ENCODE measurements at regions not wholly inside any gene's neighbourhood (a gene's known extent, or its start where the extent isn't known, plus 50 kb on each side); places are given as distances from the start of the nearest gene placed in this dataset.

DNA sequence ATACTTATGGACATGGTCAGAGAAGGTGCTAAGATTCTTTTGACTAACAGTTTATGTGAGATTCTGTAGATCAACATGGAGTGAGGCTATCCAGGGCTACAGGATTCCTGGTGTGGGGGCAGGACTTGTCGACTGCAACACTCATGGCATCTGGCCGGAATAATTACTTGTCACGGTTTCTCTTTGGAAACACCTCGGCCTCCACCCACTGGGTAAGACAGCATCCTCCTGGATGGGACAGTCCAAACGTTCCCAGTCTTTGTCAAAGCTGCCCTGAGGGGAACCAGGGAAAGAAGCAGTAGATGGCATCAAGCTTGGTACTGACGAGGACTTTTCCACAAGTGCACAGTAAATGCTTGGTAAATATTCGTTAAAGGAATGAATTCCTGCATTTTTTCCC, 762.8 kb downstream of the BRD1 start:
- H3K4me3 ChIP-seq (ENCODE audit: low read length), result no peak overlapping the region
- TF ChIP-seq, protein P1, sequence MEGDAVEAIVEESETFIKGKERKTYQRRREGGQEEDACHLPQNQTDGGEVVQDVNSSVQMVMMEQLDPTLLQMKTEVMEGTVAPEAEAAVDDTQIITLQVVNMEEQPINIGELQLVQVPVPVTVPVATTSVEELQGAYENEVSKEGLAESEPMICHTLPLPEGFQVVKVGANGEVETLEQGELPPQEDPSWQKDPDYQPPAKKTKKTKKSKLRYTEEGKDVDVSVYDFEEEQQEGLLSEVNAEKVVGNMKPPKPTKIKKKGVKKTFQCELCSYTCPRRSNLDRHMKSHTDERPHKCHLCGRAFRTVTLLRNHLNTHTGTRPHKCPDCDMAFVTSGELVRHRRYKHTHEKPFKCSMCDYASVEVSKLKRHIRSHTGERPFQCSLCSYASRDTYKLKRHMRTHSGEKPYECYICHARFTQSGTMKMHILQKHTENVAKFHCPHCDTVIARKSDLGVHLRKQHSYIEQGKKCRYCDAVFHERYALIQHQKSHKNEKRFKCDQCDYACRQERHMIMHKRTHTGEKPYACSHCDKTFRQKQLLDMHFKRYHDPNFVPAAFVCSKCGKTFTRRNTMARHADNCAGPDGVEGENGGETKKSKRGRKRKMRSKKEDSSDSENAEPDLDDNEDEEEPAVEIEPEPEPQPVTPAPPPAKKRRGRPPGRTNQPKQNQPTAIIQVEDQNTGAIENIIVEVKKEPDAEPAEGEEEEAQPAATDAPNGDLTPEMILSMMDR (IDR thresholded peaks at IDR 0.05; ENCODE audit: insufficient read depth, low read depth, low read length, missing control alignments), result no peak
- no peak for DNase-seq (ENCODE audit: low read depth)

- TF ChIP-seq, protein P1 (IDR thresholded peaks at IDR 0.05; ENCODE audit: insufficient read depth, low read depth, low read length, missing control alignments), result no peak
- DNase-seq (ENCODE audit: low read depth), result no peak
- H3K4me3 ChIP-seq (ENCODE audit: low read length), result no peak overlapping the region
Observed at GRCh38 chr22:49063545-49063890, 764.2 kb downstream of the BRD1 start.

DNA sequence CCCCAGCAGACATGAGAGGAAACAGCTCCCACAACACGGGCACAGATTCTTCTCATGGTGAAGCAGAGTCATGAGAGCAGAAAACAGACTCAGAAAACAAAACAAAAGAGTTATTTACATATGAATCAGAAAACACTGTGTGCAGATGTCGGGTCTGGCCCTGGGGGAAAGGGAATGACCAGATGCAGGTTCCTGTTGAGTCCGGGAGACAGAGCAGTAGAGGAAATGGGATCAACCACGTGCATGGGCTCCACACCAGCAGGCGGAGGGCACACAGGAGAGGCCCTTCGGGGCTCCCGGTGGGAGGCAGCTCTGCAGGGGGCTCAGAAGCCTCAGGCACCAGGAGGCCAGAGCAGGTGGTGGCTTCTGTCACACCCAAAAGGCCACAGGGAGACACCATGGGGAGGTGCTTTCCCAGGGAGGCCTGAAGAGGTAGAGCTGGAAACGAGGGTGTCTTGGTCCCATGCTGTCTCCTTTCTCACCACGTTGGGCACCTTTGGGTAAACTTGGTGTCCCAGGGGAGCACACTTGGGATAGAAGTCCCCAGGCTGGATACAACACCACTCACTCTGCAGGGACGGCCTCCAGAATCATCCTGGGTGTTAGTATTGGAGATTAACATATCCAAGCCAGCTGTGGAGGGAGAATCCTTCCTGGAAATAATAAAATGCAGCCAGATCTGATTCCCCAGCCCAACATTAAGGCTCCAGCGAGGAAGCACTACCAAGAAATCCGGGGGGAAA, 764.7 kb downstream of the BRD1 start:
- TF ChIP-seq, protein P1 (IDR thresholded peaks at IDR 0.05; ENCODE audit: insufficient read depth, low read depth, low read length, missing control alignments), result no peak
- no peak overlapping the region for H3K4me3 ChIP-seq (ENCODE audit: low read length)
- no peak for DNase-seq (ENCODE audit: low read depth)

GRCh38 chr22:49062155-49062801, 765.4 kb downstream of the BRD1 start:
- H3K4me3 ChIP-seq (ENCODE audit: low read length), result no peak overlapping the region
- TF ChIP-seq, protein P1 (IDR thresholded peaks at IDR 0.05; ENCODE audit: insufficient read depth, low read depth, low read length, missing control alignments), result no peak
- no peak for DNase-seq (ENCODE audit: low read depth)

GRCh38 chr22:49057910-49058309, 769.8 kb downstream of the BRD1 start:
- DNase-seq (ENCODE audit: low read depth), result no peak
- TF ChIP-seq, protein P1 (IDR thresholded peaks at IDR 0.05; ENCODE audit: insufficient read depth, low read depth, low read length, missing control alignments), result no peak
- H3K4me3 ChIP-seq (ENCODE audit: low read length), result no peak overlapping the region

GRCh38 chr22:49056301-49056700, 771.4 kb downstream of the BRD1 start:
- TF ChIP-seq, protein P1 (IDR thresholded peaks at IDR 0.05; ENCODE audit: insufficient read depth, low read depth, low read length, missing control alignments), result no peak

DNA sequence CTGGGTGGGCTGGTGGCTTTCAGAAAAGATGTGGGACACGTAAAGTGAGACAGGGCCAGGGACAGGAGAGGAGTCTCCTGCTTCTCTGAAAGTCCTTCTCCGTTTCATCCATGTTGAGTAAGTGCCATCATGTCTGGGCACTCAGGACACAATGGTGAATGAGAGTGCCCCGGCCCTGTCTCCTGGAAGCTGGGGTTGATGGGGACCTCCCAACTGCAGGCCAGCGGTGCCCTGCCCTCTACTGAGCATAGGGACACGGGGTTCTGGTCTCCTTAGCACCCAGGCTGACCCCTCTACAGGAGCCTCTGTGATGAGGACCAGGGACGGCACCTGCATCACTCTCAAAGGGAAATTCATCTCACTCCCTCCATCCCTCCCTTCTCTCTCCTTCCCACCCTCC, 772.3 kb downstream of the BRD1 start:
- TF ChIP-seq, protein P1 (IDR thresholded peaks at IDR 0.05; ENCODE audit: insufficient read depth, low read depth, low read length, missing control alignments), result no peak
- DNase-seq (ENCODE audit: low read depth), result no peak
- no peak overlapping the region for H3K4me3 ChIP-seq (ENCODE audit: low read length)

More at GRCh38 chr22:49056301-49056700, 771.4 kb downstream of the BRD1 start:
- DNase-seq (ENCODE audit: low read depth), result no peak
- no peak overlapping the region for H3K4me3 ChIP-seq (ENCODE audit: low read length)

Data from epithelial cell of esophagus (primary cell).